ENCODE measurements at regions not wholly inside any gene's neighbourhood (a gene's known extent, or its start where the extent isn't known, plus 50 kb on each side); places are given as distances from the start of the nearest gene placed in this dataset.

- TF ChIP-seq TAF1 (IDR thresholded peaks at IDR 0.05; ENCODE audit: borderline replicate concordance, insufficient read depth, low read length), result no peak
- no peak for TF ChIP-seq POLR2AphosphoS5 (IDR thresholded peaks at IDR 0.05; ENCODE audit: low read depth, low read length)
- TF ChIP-seq REST (IDR thresholded peaks at IDR 0.05; ENCODE audit: insufficient read depth in 1 of 2, low read depth in 2 of 2, low read length in 2 of 2), result no peak
Measured at GRCh38 chr5:54793468-54794134, 191.8 kb downstream of the ESM1 start.

Data from PFSK-1 (cell line).